K562 (cell line): ENCODE measurements at regions not wholly inside any gene's neighbourhood (a gene's known extent, or its start where the extent isn't known, plus 50 kb on each side); places are given as distances from the start of the nearest gene placed in this dataset.

Experiments
- ATAC-seq: fragments of 200-7000 bp; cut with Tn5 transposase; 3 replicates; pipeline ENCODE4 v1.9.1; 2020; ENCODE audit warnings: moderate library complexity
- BruUV-seq: library from RNA; stranded (reverse); fragments of 400-500 nt; replicated peaks from 2 replicates; lab custom pipeline; 2021; lab: Mats Ljungman, UMichigan
- CTCF ChIA-PET: fragments of 300-600 bp; formaldehyde crosslinking; extraction: SDS; loops from one replicate; lab custom pipeline; 2021; ENCODE audit warnings: low intra/inter-chr PET ratio; lab: Yijun Ruan, JAX
- POLR2A ChIA-PET: fragments of 300-600, 350-650 bp; sonication (Branson Sonifier 250); formaldehyde crosslinking; extraction: SDS; loops from one replicate; lab custom pipeline; 2021; ENCODE audit warnings: antibody characterized with exemption, inconsistent platforms; lab: Yijun Ruan, JAX
- DNase-seq, 4 experiments: peaks; one replicate each; pipeline versions ENCODE4 v3.0.0 to v3.0.0-alpha.2; 2011 to 2018; ENCODE audit warnings: low spot score in 3 of 4, mixed read lengths in 3 of 4; ENCODE audit errors: extremely low read depth in 1 of 4
- FAIRE-seq: peaks from 2 replicates; lab custom pipeline; 2011; peaks lifted over from hg19 to GRCh38; lab: Jason Lieb, UNC
- H2AFZ ChIP-seq: 2 replicates; pipeline ENCODE4 v1.6.0; 2011; ENCODE audit warnings: low read depth, low read length, control low read depth, inconsistent platforms
- H3K27ac ChIP-seq: fragments of 200-600 bp; 3 replicates; pipeline ENCODE4 v1.8.0; 2011; ENCODE audit warnings: low read depth, mild to moderate bottlenecking, control low read depth, inconsistent platforms, low read length, moderate library complexity, mixed read lengths; ENCODE audit errors: extremely low read depth
- H3K27me3 ChIP-seq, 2 experiments: fragments of 300-600 bp in 1 of 2; 2 replicates in 1 of 2; 3 replicates in 1 of 2; pipeline versions ENCODE4 v1.6.0 to v1.8.0; 2011; ENCODE audit warnings: inconsistent platforms in 2 of 2, low read length in 2 of 2, mild to moderate bottlenecking in 1 of 2, mixed read lengths in 1 of 2, moderate library complexity in 1 of 2; ENCODE audit not compliant: control insufficient read depth in 2 of 2, insufficient read depth in 2 of 2
- H3K36me3 ChIP-seq: fragments of 300-600 bp; 3 replicates; pipeline ENCODE4 v1.8.0; 2011; ENCODE audit warnings: mild to moderate bottlenecking, low read length, inconsistent platforms; ENCODE audit not compliant: control insufficient read depth, insufficient read depth
- H3K4me1 ChIP-seq, 2 experiments: fragments of 200-600 bp in 1 of 2; replicated peaks in 1 of 2; 2 replicates in 1 of 2; 3 replicates in 1 of 2; pipeline versions ENCODE4 v1.5.1 to v1.8.0; 2011; ENCODE audit warnings: inconsistent platforms in 2 of 2, low read length in 2 of 2, mild to moderate bottlenecking in 1 of 2, mixed read lengths in 1 of 2, moderate library complexity in 1 of 2; ENCODE audit not compliant: control insufficient read depth in 2 of 2, insufficient read depth in 2 of 2
- H3K4me2 ChIP-seq: 2 replicates; pipeline ENCODE4 v1.6.1; 2011; ENCODE audit warnings: low read length, control low read depth, inconsistent platforms, mixed read lengths; ENCODE audit not compliant: insufficient read depth
- H3K4me3 ChIP-seq: fragments of 200-600 bp; sonication (generic), shearing (Covaris generic); 2 replicates; pipeline ENCODE4 v1.5.1; 2016; ENCODE audit warnings: control low read depth, inconsistent platforms
- H3K79me2 ChIP-seq: fragments of 200-600 bp; 3 replicates; pipeline ENCODE4 v1.8.0; 2011; ENCODE audit warnings: low read length, inconsistent platforms; ENCODE audit not compliant: control insufficient read depth, insufficient read depth
- H3K9ac ChIP-seq, 2 experiments: 2 replicates each; pipeline versions ENCODE4 v1.6.0 to v1.6.1; 2011; ENCODE audit warnings: low read depth in 2 of 2, low read length in 2 of 2, control low read depth in 1 of 2, inconsistent platforms in 1 of 2, mild to moderate bottlenecking in 1 of 2, mixed read lengths in 1 of 2; ENCODE audit not compliant: insufficient read depth in 1 of 2
- H3K9me1 ChIP-seq: one replicate; pipeline ENCODE4 v1.6.0; 2011; ENCODE audit warnings: inconsistent platforms, mild to moderate bottlenecking, low read length, moderate library complexity; ENCODE audit not compliant: control insufficient read depth, insufficient read depth
- H3K9me3 ChIP-seq: replicated peaks from 2 replicates; pipeline ENCODE4 v1.5.1; 2011; ENCODE audit warnings: low read depth, low read length, inconsistent platforms; ENCODE audit not compliant: control insufficient read depth, insufficient read depth
- H4K20me1 ChIP-seq: replicated peaks from 2 replicates; pipeline ENCODE4 v1.6.1; 2011; ENCODE audit warnings: low read length, inconsistent platforms, mixed read lengths; ENCODE audit not compliant: control insufficient read depth, insufficient read depth
- CREB3 ChIP-seq: fragments of 450-650 bp; conservative IDR thresholded peaks from 2 replicates; pipeline ENCODE4 v1.6.1; 2016; ENCODE audit warnings: missing genetic modification characterization, low read depth, mild to moderate bottlenecking, missing compliant biosample characterization, moderate library complexity
- HNRNPK ChIP-seq: fragments of 200-400 bp; formaldehyde crosslinking; IDR thresholded peaks from one replicate; pipeline ENCODE4 v1.6.1; 2018; ENCODE audit warnings: mild to moderate bottlenecking, low read depth, low read length; ENCODE audit not compliant: poor library complexity, severe bottlenecking
- MED1 ChIP-seq: sonication (generic); formaldehyde crosslinking; IDR thresholded peaks from 2 replicates; pipeline ENCODE4 v1.8.1; 2023; ENCODE audit warnings: missing genetic modification reagents, borderline replicate concordance
- RAD51 ChIP-seq: fragments of 450-650 bp; IDR thresholded peaks from 2 replicates; pipeline ENCODE4 v1.7.1; 2016; ENCODE audit warnings: low read depth, mild to moderate bottlenecking, borderline replicate concordance
- USF1 ChIP-seq: sonication (generic); formaldehyde crosslinking; IDR thresholded peaks from 2 replicates; pipeline ENCODE4 v1.9.0; 2022; ENCODE audit warnings: mild to moderate bottlenecking, missing genetic modification reagents
- ZNF316 ChIP-seq: fragments of 450-650 bp; IDR thresholded peaks from 2 replicates; pipeline ENCODE4 v1.6.1; 2016
- WGBS: fragments of 100-300 bp; shearing (Covaris generic); methylation state at CpG from one replicate; pipeline ENCODE4 v1.1.6; 2016; ENCODE audit warnings: low coverage, mixed read lengths; ENCODE audit not compliant: insufficient coverage; ENCODE audit errors: missing lambda C conversion rate; 5-methylcytosine and 5-hydroxymethylcytosine counted together
- in situ Hi-C: fragments of 300-500 bp; cut with MboI; formaldehyde crosslinking; loops from 4 replicates; pipeline ENCODE4 v1.15.0; 2018; ENCODE audit warnings: inconsistent platforms, mixed read lengths
- intact Hi-C: fragments of 100-400 bp; cut with micrococcal nuclease; formaldehyde crosslinking; loops from 2 replicates; pipeline ENCODE4 v1.14.2; 2022

GRCh38 chr6:93079061-93079460 is 340.3 kb downstream of the EPHA7 start (continued):
- TF ChIP-seq CREB3 (tag) (no peak), RAD51 (no peak), MED1 (CRISPR knock-in tag) (no peak)

- in situ Hi-C loops (no loop called here), intact Hi-C loops (no loop called here)
- no peak overlapping the region for H2AFZ ChIP-seq
- no peaks in the 10 kb centered on the region; the same call in 1 of the 2 replicates for H3K9me3 ChIP-seq
- H3K4me2 ChIP-seq: no peak overlapping the region
- ATAC-seq (no peak), DNase-seq (no peak), FAIRE-seq (no peak)
- no peak overlapping the region for H3K27ac ChIP-seq
- H3K27me3 ChIP-seq: no peaks in the 10 kb centered on the region
- no peaks in the 10 kb centered on the region for H4K20me1 ChIP-seq
- POLR2A ChIA-PET: no interaction called here
- H3K79me2 ChIP-seq: no peaks in the 10 kb centered on the region
- no peak for TF ChIP-seq HNRNPK
- peak; percentile 35; the same call in 1 of the 2 replicates for TF ChIP-seq ZNF316
- TF ChIP-seq USF1 (CRISPR knock-in tag): no peak
- no peak overlapping the region for H3K4me3 ChIP-seq
- no peaks in the 10 kb centered on the region for H3K36me3 ChIP-seq
- H3K9me1 ChIP-seq: no peaks in the 10 kb centered on the region
- whole genome bisulfite sequencing: 0% methylated on average over 5 of the region's 5 CpGs
- H3K9ac ChIP-seq: no peak overlapping the region
- BruUV-seq: no TSS peak
- H3K4me1 ChIP-seq: no peaks in the 10 kb centered on the region
- CTCF ChIA-PET: no interaction called here
Observed at GRCh38 chr6:93073811-93074210, 345.5 kb downstream of the EPHA7 start.
